Embryonic facial prominence (tissue), 1 donor: ENCODE measurements at regions not wholly inside any gene's neighbourhood (a gene's known extent, or its start where the extent isn't known, plus 50 kb on each side); places are given as distances from the start of the nearest gene placed in this dataset.
"Not testable (repeated sequence)": the region's sequence is repeated elsewhere in the genome, so short reads cannot be mapped to it uniquely, and the experiment has no call there.

Experiments
- DNase-seq: peaks from one replicate; pipeline ENCODE4 v3.0.0-alpha.2; 2016; ENCODE audit errors: extremely low spot score

DNA sequence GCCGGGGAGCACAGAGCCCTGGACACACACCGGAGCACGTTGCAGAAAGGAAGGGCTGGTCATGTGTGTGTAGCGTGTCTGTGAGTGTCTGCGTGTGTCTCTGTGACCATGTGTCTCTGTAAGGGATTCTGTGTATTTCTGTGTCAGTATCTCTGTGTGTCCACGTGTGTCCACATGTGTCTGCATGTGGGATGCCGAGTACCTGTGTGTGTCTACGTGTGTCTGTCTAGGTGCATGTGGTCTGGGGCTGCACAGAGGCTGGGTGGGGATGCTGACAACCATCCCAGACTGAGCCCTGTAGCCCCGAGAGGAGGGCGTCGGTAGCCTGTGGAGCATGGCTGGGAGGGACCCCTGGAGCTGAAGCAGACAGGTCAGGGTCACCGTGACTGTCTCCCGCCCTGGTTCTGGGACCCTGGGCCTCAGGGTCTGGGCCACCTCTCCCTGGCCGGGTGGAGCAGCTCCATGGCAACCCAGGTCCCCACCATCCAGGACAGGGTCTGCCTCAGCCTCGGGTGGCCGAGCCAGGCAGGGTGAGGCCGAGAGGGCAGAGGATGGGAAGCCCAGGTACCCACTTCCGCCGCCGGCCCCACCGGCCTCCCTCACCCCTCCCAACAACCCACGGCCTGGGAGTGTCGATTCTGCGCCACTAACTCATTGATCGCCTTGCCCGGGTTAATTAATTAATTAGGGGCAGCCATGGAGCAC lies 122.7 kb downstream of the FAM53A start:
- no peak for DNase-seq

DNA sequence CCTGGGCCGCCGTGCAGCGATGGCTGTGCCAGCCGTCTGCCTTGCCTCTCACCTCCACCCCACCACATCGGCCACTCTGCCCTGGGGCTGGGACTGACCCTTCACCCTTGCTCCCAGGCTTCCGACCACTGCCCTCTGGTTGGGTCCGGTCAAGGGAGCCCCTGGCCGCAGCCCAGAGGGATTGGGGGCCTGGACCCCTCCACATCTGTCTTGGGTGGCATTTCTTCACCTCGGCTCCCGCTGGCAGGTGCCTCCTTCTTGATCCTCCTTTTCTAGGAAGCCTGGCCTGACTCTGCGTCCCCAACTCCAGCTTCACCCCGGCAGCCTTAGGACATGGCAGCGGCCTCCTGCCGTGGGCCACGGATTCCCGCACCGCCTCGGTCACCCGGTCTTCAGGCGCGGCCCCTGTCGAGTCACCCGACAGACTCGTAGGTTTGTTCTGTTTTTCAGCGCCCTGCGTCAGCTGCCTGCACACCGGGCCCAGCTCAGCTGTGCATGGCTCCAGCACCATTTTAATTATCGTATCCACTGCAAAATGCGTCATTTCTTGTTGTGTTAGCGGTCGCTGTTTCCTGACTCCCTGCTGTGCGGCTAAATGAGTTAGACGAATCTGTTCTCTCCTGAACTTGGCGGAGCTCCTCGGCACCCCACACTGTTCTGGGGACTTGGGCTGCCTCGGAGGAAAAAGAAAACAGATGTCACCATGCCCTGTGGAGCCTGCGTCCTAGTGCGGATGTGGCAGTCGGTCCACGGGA lies 124.0 kb downstream of the FAM53A start:
- DNase-seq = no peak

DNA sequence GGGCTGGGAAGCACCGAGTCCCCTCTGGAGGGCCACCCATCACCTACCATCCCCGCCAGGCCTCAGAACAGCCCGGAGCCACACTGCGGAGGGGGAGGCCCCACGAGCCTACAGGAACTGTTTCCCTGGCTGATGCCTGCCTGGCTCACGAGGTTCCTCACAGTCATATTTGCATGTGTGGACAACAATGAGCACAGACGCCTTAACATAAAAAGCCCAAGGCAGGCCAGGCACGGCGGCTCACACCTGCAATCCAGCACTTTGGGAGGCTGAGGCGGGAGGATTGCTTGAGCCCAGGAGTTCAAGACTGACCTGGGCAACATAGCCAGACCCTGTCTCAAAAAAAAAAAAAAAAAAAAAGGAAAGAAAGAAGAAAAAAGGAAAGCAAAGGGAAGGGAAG lies 125.9 kb downstream of the FAM53A start:
- no peak for DNase-seq

DNA sequence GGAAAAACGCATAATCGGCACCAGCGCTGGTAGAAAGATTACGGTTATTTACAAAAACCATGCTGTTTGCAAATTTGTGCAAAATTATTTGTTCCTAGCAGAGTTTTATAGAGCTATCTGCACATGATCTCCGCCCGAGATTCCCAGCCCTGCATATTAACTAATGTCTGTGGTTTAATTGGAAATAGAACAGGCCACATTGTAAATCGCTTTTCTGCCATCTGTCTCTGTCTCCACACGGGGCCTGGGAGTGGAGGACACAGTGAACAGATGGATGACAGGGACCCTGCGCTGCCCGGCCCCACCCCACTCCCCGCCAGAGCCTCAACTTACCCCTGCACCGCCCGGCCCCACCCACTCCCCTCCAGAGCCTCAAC lies 126.9 kb downstream of the FAM53A start:
- no peak for DNase-seq

DNA sequence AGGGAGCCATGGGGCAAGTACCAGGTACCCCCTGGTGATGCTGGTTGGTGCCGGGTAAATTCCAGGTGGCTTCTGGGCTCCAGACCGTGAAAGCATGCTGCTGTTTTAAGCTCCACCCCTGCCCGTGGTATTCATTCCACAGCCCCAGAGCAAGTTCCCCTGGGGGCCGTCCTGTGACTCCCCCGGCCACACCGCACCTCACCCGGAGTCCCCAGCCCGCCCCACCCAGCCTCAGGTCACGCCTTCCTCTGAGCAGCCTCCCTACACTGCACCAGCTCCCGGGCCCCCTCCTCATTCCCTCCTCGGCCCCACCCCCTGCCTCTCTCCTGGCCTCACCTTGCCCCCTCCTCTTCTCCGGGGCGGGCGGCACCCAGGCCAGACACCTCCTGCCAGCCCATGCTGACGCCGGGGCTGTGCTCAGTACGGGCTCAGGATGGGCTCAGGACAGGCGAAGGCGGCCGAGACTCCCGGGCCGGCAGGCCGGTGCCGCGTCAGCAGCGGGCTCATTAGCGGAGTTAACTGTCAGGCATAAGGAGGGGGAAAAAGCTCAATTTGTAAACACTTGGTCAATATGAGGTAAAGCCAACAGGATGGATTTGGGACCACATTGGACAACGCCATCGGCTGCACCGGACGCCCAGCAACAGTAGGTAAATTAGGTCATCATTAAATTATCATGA lies 127.4 kb downstream of the FAM53A start:
- no peak for DNase-seq

GRCh38 chr4:1554876-1555265 lies 129.2 kb downstream of the FAM53A start:
- no peak for DNase-seq

DNA sequence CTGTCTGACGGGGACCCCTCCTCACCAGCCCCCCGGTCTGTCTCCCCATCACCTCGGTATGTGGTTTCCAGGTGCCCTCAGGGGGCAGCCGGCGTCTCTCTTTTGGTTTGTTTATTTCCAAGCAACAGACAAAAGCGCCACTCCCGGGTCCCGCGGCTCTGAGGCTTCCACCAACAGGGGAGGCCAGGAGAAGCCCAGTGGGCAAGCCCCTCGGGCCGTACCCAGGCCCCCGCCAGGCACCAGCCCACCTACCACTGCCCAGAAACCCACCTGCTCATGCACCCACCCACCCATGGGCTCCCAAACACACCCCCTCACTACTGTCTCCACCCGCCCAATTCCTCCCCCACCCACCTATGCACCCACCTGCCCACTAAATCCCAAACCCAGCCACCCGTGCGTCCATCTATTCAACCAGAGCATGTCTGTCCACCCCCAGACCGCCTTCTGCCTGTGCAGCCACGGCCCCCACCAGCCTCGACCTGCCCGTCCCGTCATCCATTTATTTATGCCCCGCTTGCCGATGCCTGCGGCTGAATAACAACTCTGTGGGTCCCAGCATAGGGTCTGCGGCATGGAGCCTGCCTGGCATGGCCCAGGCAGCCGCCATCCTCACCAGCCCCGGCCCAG lies 129.8 kb downstream of the FAM53A start:
- DNase-seq = no peak

DNA sequence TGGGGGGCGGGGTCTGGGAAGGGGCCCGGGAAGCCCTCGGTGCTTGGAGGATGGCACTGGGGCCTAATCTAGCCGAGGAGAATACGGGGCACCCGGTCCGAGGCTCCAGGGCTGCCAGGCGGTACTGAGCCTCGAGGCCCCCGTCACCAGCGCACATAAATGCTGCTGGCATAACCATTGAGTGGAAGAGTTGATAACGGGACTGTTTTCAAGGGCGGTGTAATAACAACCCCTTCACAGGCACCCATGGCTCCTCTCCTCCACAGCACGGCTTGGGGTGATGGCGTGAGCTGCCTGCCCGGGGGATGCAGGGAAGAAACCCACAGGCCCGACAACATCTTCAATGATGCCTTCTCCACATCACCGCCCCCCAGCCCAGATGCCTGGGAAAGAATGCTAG lies 130.7 kb downstream of the FAM53A start:
- no peak for DNase-seq

- no peak for DNase-seq
These were observed 131.7 kb downstream of the FAM53A start for GRCh38 chr4:1552451-1552850.

DNA sequence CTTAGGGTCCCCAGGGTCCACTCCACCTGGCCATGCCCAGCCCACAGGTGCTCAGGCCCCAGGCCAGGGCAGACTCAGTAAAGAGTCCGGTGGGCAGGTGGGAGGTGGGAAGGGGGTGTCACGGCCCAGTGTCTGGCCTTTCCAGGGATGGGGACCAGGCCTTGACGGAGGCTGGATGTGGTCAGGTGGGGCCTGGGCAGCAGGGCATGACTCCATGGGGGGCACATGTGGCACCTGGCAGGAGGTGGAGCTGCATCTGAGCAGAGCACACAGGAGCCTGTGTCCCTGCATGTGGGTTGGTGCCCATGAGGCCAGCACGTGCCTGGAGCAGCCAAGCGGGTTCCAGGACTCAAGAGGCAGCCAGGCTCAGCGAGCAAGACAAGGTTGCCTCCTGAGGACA lies 132.9 kb downstream of the FAM53A start:
- DNase-seq = no peak

GRCh38 chr4:1550122-1551070 lies 133.7 kb downstream of the FAM53A start:
- DNase-seq = no peak

DNA sequence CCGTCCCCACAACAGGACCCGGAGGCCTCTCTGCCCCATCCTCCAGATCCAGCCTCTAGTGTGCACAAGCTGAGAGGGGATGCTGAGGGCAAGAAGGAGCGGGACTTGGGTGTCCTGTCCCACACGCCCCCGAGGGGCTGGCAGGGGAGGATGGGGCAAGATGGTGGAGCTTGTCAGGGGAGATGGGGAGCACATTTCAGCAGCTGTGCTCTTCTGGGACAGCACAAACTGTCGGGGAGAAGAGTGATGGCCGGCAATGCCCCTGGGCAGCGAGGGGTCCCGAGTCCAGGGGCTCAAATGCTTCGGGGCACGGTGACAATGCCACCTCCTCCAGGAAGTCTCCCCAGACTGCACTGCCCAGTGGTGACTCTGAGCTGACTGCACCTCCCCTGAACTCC lies 134.5 kb downstream of the FAM53A start:
- DNase-seq = no peak

DNA sequence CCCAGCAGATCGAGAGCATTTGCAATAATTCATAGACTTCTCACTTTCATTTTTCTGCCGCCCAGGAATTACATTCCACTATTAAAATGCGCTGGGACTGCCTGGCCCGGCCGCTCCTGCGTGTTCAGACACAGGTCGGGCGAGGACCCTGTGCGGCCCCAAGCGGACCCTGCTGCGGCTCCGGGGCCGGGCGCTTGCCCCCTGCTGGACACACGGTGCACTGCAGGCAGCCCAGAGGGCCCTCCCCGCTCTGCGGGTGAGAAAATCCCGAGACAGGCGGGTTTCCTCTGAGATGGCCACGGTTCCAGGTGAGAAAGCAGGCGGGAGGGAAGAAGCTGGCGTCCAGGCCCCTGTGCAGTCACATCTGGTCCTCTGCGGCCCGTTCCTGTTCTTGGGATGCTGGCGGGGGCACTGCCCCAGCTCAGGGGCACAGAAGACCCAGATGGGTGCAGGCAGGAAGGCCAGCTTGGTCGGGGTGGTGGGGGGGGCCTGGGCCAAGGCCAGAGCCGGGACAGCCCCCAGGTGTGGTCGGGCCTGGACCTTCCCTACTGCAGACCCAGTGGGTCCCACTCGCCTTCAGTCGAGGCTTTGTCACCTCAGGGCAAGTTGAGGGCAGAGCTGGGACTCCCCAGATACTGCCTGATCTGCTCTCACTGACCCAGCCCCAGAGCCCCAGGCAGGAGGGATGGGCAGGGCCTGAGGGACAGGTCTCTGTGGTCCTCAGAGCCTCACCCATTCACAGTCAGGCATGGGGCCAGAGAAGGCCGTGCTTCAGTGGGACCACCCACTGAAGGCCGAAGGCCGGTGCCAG lies 135.1 kb downstream of the FAM53A start:
- not testable (repeated sequence) for DNase-seq

DNA sequence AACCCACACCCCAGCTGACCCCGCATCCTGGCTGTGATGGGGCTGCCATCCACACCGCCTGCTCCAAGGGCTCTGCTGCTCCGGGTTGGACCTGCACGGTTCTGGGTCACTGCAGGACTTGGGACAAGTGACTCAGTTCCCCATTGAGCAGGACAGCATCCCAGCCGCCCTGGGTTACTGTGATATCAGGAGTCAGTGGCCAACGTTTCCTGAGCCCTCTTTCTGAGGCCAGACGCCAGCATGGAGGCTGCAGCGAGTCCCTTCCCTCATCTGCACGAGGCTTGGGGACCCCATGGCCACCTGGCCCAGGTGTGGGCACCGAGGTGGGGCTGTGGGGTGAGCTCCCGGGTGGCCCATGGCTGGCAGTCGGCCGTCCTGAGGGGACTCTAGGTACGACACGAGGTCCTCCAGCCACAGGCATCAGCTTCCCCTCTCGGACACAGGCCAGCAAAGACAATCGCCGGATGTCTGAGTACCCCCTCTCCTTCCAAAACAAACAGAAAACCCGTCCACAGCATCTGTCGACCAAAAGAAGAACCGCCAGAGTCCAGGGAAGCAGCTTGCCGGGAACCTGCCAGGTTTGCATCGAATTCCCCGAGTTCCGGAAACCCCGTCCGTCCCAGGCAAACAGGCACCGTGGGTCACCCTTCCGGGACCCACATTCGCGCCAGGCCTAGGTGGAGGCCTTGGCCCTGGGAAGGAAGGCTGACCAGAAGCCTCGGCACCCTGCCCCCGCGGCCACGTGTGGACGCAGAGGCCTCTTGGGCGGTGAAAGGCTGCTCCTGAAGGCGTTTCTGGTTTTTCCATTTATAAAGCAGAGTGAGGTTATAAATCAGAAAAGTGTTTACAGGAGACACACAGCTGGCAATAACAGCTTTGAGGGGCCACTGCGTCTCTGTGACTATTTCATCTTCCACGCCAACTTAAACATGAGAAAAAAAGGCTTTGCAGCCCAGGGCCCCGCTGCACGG lies 136.0 kb downstream of the FAM53A start:
- no peak for DNase-seq

- no peak for DNase-seq
These were observed 136.8 kb downstream of the FAM53A start for GRCh38 chr4:1547131-1547855.

GRCh38 chr4:1544861-1545281 lies 138.6 kb upstream of the NKX1-1 start:
- DNase-seq = no peak

GRCh38 chr4:1544435-1544834 lies 138.2 kb upstream of the NKX1-1 start:
- not testable (repeated sequence) for DNase-seq

GRCh38 chr4:1543976-1544375 lies 137.7 kb upstream of the NKX1-1 start:
- DNase-seq = no peak

- DNase-seq = no peak
These were observed 137.3 kb upstream of the NKX1-1 start for GRCh38 chr4:1543561-1543960.
